Muscle of leg (tissue), 3 donors: ENCODE measurements at regions not wholly inside any gene's neighbourhood (a gene's known extent, or its start where the extent isn't known, plus 50 kb on each side); places are given as distances from the start of the nearest gene placed in this dataset.

ENCODE experiments used
- DNase-seq: peaks from one replicate; pipeline ENCODE4 v3.0.0; 2013
- H3K27ac ChIP-seq: one replicate; pipeline ENCODE4 v1.5.1; 2013; ENCODE audit warnings: mild to moderate bottlenecking, low read length, control low read depth
- H3K27me3 ChIP-seq: one replicate; pipeline ENCODE4 v1.6.1; 2013; ENCODE audit warnings: low read length; ENCODE audit not compliant: control insufficient read depth, insufficient read depth
- H3K36me3 ChIP-seq: one replicate; pipeline ENCODE4 v1.6.1; 2013; ENCODE audit warnings: low read length; ENCODE audit not compliant: control insufficient read depth, insufficient read depth
- H3K4me1 ChIP-seq: one replicate; pipeline ENCODE4 v1.6.1; 2013; ENCODE audit warnings: low read length; ENCODE audit not compliant: control insufficient read depth, insufficient read depth
- H3K4me3 ChIP-seq: one replicate; pipeline ENCODE4 v1.5.1; 2013; ENCODE audit warnings: low read length, control low read depth
- H3K9me3 ChIP-seq: replicated peaks from 2 replicates; pipeline ENCODE4 v1.6.1; 2013; ENCODE audit warnings: low read depth, low read length; ENCODE audit not compliant: control insufficient read depth
- WGBS: methylation state at CpG from one replicate; pipeline ENCODE4 v1.1.5; 2013; ENCODE audit warnings: missing lambda C conversion rate; ENCODE audit not compliant: insufficient coverage; 5-methylcytosine and 5-hydroxymethylcytosine counted together

GRCh38 chr5:12392246-12392645 lies 488.0 kb upstream of the CTNND2 start:
- Histone ChIP-seq H3K36me3 (no peaks in the 10 kb centered on the region), H3K4me1 (no peaks in the 10 kb centered on the region), H3K9me3 (peaks cover 3% of the 10 kb centered on the region), H3K4me3 (no peak overlapping the region), H3K27me3 (no peaks in the 10 kb centered on the region), H3K27ac (no peak overlapping the region)
- no peak for DNase-seq
- 60% methylated on average over 1 of the region's 1 CpG for WGBS

- H3K4me3 ChIP-seq = no peak overlapping the region
- no peak for DNase-seq
- H3K36me3 ChIP-seq = no peaks in the 10 kb centered on the region
- H3K27me3 ChIP-seq = no peaks in the 10 kb centered on the region
- no peak overlapping the region for H3K27ac ChIP-seq
- no peaks in the 10 kb centered on the region for H3K4me1 ChIP-seq
- H3K9me3 ChIP-seq = peaks cover 12% of the 10 kb centered on the region
- WGBS = no CpG with 5 or more reads among the region's 1 CpG
These were observed 480.8 kb upstream of the CTNND2 start for GRCh38 chr5:12385095-12385494.

GRCh38 chr5:12384005-12384404 lies 479.8 kb upstream of the CTNND2 start:
- H3K9me3 ChIP-seq = peaks cover 12% of the 10 kb centered on the region
- no peaks in the 10 kb centered on the region for H3K36me3 ChIP-seq
- H3K27me3 ChIP-seq = no peaks in the 10 kb centered on the region
- H3K27ac ChIP-seq = no peak overlapping the region
- no peak overlapping the region for H3K4me3 ChIP-seq
- DNase-seq = no peak
- WGBS = 83% methylated on average over 2 of the region's 5 CpGs
- no peaks in the 10 kb centered on the region for H3K4me1 ChIP-seq

DNA sequence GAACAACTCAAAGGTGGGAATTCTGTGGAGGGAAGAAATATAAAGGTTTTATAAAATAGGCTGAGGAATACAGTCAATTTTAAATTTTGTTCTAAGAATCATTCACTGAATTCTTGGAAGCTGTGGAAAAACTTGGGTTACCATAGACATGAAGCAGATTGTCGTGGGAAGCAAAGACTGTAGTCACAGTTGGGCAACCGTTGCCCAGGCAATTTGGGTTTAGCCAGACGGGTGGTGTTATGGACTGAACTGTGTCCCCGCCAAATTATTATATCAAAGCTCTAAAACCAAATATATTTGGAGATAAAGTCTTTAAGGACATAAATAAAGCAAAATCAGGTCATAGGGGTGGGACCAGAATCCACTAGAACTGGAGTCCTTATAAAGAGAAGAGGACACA lies 463.7 kb upstream of the CTNND2 start:
- Histone ChIP-seq H3K27ac (no peak overlapping the region), H3K36me3 (no peaks in the 10 kb centered on the region), H3K4me1 (no peaks in the 10 kb centered on the region), H3K4me3 (no peak overlapping the region), H3K9me3 (no peaks in the 10 kb centered on the region), H3K27me3 (no peaks in the 10 kb centered on the region)
- 60% methylated on average over 1 of the region's 4 CpGs for WGBS
- DNase-seq = peak; percentile 5

DNA sequence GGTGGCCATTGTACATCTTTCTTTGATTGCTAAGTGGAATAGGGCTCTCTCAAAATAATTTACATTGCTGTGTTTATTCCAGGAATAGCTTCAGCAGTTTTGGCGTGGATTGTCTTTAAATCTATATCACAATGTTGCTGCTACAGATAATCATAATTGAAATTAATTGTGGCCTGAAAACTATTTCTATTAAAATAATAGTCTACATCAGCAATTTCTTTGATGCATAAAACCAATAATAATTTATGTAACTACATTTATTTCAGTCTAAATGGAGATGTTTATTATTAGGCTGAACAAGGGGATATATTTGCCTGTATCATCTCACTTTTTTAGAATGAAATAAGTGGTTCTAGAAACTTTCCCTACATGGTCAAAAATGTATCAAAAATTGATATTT lies 456.0 kb upstream of the CTNND2 start:
- no peak overlapping the region for H3K27ac ChIP-seq
- DNase-seq = no peak
- H3K4me3 ChIP-seq = no peak overlapping the region
- WGBS = no CpG with 5 or more reads among the region's 1 CpG
- H3K36me3 ChIP-seq = no peaks in the 10 kb centered on the region
- no peaks in the 10 kb centered on the region for H3K27me3 ChIP-seq
- no peaks in the 10 kb centered on the region for H3K4me1 ChIP-seq
- no peaks in the 10 kb centered on the region for H3K9me3 ChIP-seq

GRCh38 chr5:12358371-12359090 lies 454.3 kb upstream of the CTNND2 start:
- Histone ChIP-seq H3K27ac (no peak overlapping the region), H3K27me3 (no peaks in the 10 kb centered on the region), H3K9me3 (no peaks in the 10 kb centered on the region), H3K4me1 (no peaks in the 10 kb centered on the region), H3K4me3 (no peak overlapping the region), H3K36me3 (no peaks in the 10 kb centered on the region)
- no peak for DNase-seq
- WGBS = 80% methylated on average over 1 of the region's 6 CpGs

DNA sequence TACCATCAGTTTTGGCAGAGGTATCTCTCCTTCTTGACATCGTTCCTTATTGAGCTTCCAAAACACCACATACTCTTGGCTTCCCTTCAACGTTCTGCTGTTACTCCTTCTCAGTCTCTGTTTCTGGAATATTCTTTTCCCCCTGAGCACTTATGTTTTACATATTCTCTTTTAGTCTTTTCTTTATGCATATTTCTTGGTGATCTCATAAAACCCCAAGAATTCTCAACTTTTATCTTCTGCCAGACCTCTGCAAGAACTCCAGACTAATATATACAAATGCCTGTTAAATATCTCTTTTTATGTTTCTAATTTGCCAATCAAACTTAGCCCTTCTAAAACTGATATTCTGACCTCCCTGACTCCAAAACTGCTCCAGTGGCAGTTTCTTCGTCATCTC lies 453.4 kb upstream of the CTNND2 start:
- Histone ChIP-seq H3K9me3 (no peaks in the 10 kb centered on the region), H3K27me3 (no peaks in the 10 kb centered on the region), H3K27ac (no peak overlapping the region), H3K4me1 (no peaks in the 10 kb centered on the region), H3K4me3 (no peak overlapping the region), H3K36me3 (no peaks in the 10 kb centered on the region)
- peak; percentile 19 for DNase-seq
- 67% methylated on average over 1 of the region's 3 CpGs for WGBS

DNA sequence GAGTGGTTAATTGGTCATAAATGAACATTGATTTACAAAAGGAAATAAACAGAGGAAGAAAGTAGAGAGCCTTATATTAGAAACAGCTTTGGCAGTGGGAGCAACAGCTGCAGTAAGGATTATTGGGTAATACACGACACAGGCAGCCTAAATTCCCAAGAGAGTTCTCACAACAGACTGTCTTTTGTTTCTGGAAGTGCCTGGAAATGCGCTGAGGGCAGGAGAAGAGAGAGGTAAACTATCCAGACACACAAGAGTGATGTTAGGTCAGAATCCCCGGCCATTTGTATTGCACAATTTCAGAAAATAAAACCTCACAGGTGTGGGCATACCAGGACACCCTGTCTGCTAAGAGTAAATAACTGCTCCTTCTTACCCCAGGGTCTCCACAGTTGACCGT lies 450.4 kb upstream of the CTNND2 start:
- Histone ChIP-seq H3K36me3 (no peaks in the 10 kb centered on the region), H3K27ac (no peak overlapping the region), H3K4me1 (no peaks in the 10 kb centered on the region), H3K27me3 (no peaks in the 10 kb centered on the region), H3K9me3 (no peaks in the 10 kb centered on the region), H3K4me3 (no peak overlapping the region)
- no CpG with 5 or more reads among the region's 4 CpGs for WGBS
- peak; percentile 45 for DNase-seq

DNA sequence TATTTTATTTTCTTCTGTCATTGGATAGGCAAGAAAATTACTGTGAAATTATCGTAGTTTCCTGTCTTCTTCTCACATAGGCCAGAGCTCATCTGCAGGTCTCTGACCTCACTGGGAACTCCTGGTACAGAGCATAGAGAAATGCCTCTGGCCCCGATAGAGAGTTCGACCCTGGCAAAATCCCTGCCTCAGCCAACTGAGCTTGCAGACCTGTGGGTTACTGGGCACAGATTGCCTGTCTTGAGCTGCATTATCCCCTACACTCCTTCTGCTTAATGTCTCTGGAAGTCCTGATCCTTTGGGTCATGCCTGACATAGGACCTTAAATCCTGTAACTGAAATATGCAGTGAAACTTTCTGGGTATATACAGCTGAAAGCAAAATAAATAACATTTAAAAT lies 439.3 kb upstream of the CTNND2 start:
- Histone ChIP-seq H3K4me3 (no peak overlapping the region), H3K36me3 (no peaks in the 10 kb centered on the region), H3K27ac (no peak overlapping the region), H3K27me3 (no peaks in the 10 kb centered on the region), H3K4me1 (no peaks in the 10 kb centered on the region), H3K9me3 (peaks cover 3% of the 10 kb centered on the region)
- DNase-seq = no peak
- WGBS = 80% methylated on average over 3 of the region's 3 CpGs

GRCh38 chr5:12335938-12336337 lies 431.7 kb upstream of the CTNND2 start:
- H3K36me3 ChIP-seq = no peaks in the 10 kb centered on the region
- no peaks in the 10 kb centered on the region for H3K9me3 ChIP-seq
- H3K27ac ChIP-seq = no peak overlapping the region
- no CpG with 5 or more reads among the region's 3 CpGs for WGBS
- no peak overlapping the region for H3K4me3 ChIP-seq
- H3K27me3 ChIP-seq = no peaks in the 10 kb centered on the region
- DNase-seq = no peak
- H3K4me1 ChIP-seq = no peaks in the 10 kb centered on the region

- Histone ChIP-seq H3K36me3 (no peaks in the 10 kb centered on the region), H3K4me3 (no peak overlapping the region), H3K27ac (no peak overlapping the region), H3K27me3 (no peaks in the 10 kb centered on the region), H3K4me1 (no peaks in the 10 kb centered on the region), H3K9me3 (peaks cover 2% of the 10 kb centered on the region)
- no peak for DNase-seq
- 18% methylated on average over 2 of the region's 3 CpGs for WGBS
These were observed 428.2 kb upstream of the CTNND2 start for GRCh38 chr5:12332480-12332879.
